GM21737 (cell line): ENCODE measurements at regions not wholly inside any gene's neighbourhood (a gene's known extent, or its start where the extent isn't known, plus 50 kb on each side); places are given as distances from the start of the nearest gene placed in this dataset.

Source experiments
- ATAC-seq: cut with Tn5 transposase; IDR thresholded peaks from one replicate; pipeline ENCODE4 v1.9.1; 2021; ENCODE audit warnings: mild to moderate bottlenecking, moderate library complexity; ENCODE audit not compliant: unreplicated experiment

- ATAC-seq, result no peak
Measured at GRCh38 chr10:4013651-4014121, 228.7 kb upstream of the KLF6 start.

- no peak for ATAC-seq
Measured at GRCh38 chr10:4012848-4013247, 227.8 kb upstream of the KLF6 start.

- no peak for ATAC-seq
Measured at GRCh38 chr10:4011136-4011812, 226.3 kb upstream of the KLF6 start.

DNA sequence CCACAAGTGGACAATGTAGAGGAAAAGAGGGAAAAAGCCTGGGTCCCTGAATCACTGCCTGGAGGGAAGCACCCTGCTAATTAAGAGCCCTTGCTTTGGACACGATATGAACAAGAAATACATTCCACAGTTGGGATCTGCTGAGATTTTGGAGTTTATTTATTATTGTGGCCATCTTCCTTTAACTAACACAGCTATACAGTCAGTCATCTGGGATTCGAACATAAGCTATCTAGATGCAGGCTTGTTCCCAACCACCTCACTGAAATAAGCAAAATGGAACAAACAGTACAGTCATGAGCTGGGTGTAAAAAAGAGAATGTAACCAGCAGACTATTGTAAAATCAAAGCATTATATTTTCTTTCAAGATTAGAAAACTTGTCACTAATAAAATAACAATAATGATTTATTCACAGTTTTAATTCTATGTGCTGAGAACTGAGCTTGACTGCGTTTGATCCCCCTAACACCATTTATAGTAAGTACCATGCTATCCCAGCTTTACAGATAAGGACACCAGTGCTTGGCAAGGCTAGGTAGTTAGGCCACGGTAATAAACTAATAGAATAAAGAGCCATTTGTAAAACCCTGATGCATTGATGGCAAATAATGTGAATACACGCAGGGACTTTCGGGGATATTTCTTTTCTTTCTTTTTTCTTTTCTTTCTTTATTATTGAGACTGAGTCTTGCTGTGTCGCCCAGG lies 223.8 kb upstream of the KLF6 start:
- no peak for ATAC-seq

- no peak for ATAC-seq
Measured at GRCh38 chr10:4007771-4008170, 222.8 kb upstream of the KLF6 start.

DNA sequence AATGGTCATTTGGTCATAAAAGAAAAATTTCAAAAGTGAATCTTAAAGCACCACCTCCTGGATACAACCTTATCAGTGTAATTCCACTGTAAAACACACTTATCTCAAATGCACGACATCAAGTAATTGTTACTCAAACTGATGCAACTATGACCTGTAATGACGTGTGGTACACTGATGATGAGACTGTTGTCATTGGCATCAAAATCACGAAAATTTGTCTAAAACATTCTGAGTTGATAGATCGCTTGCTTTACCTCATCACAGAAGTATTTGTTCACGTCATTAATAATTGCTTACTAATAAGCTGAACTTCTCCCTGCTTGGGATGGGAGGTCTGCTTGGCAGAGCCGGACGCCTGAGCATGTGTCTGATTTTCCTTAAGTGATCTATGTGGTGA lies 221.8 kb upstream of the KLF6 start:
- no peak for ATAC-seq

- no peak for ATAC-seq
Measured at GRCh38 chr10:4006051-4006450, 221.0 kb upstream of the KLF6 start.

DNA sequence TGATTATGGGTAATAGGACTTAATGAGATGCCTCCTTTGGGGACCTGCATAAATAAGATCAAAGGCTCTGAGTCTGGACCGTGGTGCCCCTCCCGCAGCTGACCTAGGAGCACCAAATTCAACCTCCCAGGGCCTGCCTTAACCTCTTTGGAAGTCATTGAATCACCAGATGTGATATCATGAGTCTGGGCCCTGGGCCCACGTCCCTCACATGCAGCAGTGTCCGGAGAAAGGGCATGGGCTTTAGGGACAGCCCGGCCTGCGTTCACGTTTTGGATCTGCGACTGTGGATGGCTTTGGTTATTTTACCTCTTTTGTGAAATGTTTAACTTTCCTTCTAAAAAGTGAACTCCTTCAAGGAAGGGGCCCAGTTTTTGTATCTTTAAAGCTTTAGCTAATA lies 220.0 kb upstream of the KLF6 start:
- no peak for ATAC-seq

GRCh38 chr10:4004144-4004543 lies 219.1 kb upstream of the KLF6 start:
- ATAC-seq, result no peak

GRCh38 chr10:4003348-4003973 lies 218.5 kb upstream of the KLF6 start:
- ATAC-seq, result no peak

DNA sequence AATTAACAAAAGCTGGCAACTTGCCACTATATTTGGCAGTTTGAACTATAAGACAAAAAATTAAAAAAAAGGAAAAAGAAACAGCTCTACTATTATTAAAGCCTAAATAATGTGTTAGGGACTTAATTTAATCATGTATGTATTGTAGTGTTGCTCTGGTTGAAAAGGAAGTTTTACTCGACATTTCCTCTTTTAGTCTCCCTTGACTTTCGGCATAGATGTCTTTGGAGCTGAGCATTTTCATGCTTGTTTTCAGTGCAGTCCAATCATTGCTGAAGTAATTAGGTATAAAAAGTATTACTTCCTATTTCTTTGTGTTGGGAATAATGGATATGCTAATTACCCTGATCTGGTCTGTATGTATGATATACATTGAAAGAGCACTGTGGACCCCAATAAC lies 216.8 kb upstream of the KLF6 start:
- no peak for ATAC-seq

- no peak for ATAC-seq
Measured at GRCh38 chr10:3999642-4000041, 214.6 kb upstream of the KLF6 start.

- ATAC-seq, result no peak
Measured at GRCh38 chr10:3996697-3997096, 211.7 kb upstream of the KLF6 start.

DNA sequence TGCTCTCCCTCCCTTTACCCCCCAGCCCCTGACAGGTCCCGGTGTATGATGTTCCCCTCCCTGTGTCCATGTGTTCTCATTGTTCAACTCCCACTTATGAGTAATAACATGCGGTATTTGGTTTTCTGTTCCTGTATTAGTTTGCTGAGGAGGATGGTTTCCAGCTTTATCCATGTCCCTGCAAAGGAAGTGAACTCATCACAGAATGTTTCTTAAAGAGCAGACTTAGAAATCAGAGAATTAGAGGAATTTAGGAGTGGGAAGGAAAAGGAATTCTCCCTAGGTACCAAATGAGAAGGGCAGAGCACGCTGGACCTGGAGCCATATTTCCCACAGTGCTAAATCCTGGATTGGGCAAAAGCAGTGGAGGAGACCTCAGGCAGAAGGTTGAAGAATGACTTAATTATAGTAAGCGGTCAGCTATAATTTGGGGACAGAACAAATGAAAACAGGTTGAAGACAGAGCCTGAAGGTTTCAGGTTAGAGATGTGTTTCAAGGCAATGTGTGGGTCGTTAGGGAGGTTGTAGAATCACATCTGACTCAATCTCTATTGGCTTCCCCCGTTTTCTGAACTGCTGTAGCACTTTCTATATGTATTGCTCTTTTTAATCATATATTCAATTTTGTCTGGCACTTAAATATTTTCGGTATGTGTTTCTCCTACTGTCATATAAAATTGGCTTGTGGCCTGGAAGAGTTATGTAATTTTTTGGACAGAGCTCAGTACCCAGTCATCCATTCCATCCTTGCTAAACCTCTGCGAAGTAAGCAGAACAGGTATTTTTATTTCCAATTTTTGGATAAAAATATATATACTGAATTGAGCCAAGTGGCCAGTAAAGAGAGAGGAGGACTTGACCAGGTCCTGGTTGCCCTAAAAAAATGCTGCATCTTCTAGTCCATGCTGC lies 210.5 kb upstream of the KLF6 start:
- no peak for ATAC-seq

DNA sequence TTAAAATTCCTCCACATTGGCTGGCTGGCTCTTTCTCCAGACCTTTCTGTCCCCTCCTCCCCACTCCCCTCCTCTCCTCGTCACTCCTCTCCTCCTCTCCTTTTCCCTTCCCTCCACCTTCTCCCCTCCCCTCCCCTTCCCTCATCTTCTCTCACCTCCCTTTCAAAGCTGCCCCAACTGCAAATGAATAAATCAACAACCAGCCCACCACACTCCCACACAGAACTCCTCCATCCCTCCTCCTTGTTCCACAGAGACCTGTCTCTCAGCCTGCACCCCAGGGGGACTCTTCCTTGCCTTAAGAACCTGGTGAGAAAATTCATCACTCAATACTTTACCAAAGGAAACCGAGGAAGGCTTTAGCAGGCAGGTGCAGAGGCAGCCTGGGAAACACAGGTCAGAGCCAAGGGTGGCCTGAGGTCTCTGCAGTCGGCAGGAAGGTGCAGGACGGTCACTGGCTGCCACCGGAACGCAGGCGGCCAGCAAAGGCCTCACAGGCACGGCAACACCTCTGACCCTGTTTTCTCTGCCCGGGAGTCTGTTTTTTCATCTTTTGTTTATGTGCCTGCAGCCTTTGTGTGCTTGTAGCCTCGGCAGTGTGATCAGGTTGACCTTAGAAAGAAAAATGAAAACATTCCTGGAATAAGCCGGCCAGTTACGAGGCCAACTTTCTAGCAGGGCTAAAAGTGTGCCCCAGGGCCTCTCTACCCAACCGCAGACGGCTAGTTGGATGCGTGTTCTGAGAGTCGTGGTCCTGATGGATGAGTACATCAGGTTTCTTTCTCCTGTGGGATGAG lies 207.6 kb upstream of the KLF6 start:
- no peak for ATAC-seq

GRCh38 chr10:3990307-3990706 lies 205.3 kb upstream of the KLF6 start:
- ATAC-seq, result no peak

GRCh38 chr10:3987143-3987974 lies 202.3 kb upstream of the KLF6 start:
- ATAC-seq, result no peak

DNA sequence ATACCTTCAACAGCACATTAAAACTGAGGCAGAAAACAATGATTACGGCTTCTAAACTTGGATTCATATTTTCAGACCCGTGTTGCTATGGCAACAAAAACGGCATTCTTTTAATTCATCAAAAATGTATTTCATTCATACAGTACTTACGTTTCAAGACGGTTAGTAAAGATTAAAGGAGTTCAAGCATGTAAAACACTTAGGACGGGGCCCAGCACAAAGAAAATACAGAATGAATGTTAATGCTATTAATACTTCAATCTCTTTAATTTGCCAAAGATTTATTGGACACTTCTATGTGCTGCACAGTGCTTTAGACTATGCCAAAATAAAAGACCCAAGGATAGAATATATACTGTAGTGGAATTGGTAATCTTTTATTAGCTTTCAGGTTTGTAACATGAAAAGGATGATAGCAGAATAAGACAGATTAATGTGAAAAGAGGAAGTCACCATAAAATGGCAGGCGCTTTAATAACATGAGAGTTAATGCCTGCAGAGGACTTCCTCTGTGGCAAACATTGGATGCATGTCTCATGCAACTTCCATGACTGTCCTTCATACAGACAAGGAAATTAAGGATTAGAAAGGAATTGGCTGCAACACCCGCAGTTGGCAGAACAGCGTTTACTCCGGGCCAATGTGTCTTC lies 201.6 kb upstream of the KLF6 start:
- ATAC-seq, result no peak
